ENCODE measurements at regions not wholly inside any gene's neighbourhood (a gene's known extent, or its start where the extent isn't known, plus 50 kb on each side); places are given as distances from the start of the nearest gene placed in this dataset.

GRCh38 chr2:128787616-128788015 lies 468.9 kb upstream of the HS6ST1 start:
- WGBS: 91% methylated on average over 14 of the region's 14 CpGs
- no peaks in the 10 kb centered on the region for H3K36me3 ChIP-seq (ENCODE audit: insufficient read depth)
- no peak for DNase-seq (ENCODE audit: extremely low spot score)

DNA sequence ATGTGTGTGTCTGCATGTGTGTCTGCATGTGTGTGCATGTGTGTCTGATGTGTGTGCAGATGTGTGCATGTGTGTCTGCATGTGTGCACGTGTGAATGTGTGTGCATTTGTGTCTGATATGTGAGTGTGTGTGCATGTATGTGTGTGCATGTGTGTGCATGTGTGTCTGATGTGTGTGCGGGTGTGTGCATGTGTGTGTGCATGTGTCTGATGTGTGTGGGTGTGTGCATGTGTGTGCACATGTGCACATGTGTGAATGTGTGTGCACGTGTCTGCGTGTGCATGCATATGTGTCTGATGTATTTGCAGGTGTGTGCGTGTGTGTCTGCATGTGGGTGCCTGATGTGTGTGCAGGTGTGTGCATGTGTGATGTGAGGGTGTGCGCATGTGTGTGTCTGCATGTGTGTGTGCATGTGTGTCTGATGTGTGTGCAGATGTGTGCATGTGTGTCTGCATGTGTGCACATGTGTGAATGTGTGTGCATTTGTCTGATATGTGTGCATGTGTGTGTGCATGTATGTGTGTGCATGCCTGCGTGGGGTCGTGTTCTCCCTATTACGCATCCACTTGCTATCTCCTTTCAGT lies 470.1 kb upstream of the HS6ST1 start:
- H3K4me3 ChIP-seq (ENCODE audit: low read depth, low read length): no peak overlapping the region
- no peak for DNase-seq (ENCODE audit: extremely low spot score)
- no peak overlapping the region for H3K27ac ChIP-seq (ENCODE audit: low read depth)
- 78% methylated on average over 9 of the region's 9 CpGs for WGBS
- no peaks in the 10 kb centered on the region for H3K4me1 ChIP-seq (ENCODE audit: insufficient read depth)
- H3K36me3 ChIP-seq (ENCODE audit: insufficient read depth): no peaks in the 10 kb centered on the region

More at GRCh38 chr2:128787616-128788015, 468.9 kb upstream of the HS6ST1 start:
- H3K27ac ChIP-seq (ENCODE audit: low read depth): no peak overlapping the region
- no peaks in the 10 kb centered on the region for H3K4me1 ChIP-seq (ENCODE audit: insufficient read depth)
- no peak overlapping the region for H3K4me3 ChIP-seq (ENCODE audit: low read depth, low read length)

DNA sequence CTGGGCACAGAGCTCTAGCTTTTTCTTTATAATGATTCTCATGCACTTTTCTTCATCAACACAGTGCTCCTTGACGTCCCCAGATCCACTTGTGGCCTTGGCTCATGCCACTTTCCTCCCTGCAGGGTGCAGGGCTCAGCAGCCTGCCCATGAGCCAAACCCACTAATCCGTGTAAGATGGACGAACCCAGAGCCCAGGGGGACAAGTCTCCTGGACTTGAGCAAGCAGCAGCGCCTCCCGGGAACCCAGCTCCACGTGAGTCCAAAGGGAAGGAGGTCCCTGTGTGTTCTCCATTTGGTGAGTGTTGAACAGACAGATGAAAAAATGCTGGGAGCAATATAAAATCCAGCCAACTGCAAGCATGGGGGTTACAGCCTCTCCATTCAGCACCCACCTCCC lies 470.6 kb upstream of the HS6ST1 start:
- H3K4me3 ChIP-seq (ENCODE audit: low read depth, low read length): no peak overlapping the region
- no peak for DNase-seq (ENCODE audit: extremely low spot score)
- 76% methylated on average over 6 of the region's 6 CpGs for WGBS
- no peaks in the 10 kb centered on the region for H3K36me3 ChIP-seq (ENCODE audit: insufficient read depth)
- no peak overlapping the region for H3K27ac ChIP-seq (ENCODE audit: low read depth)
- no peaks in the 10 kb centered on the region for H3K4me1 ChIP-seq (ENCODE audit: insufficient read depth)

GRCh38 chr2:128789776-128790455 lies 471.2 kb upstream of the HS6ST1 start:
- Histone ChIP-seq H3K27ac (ENCODE audit: low read depth) (no peak overlapping the region), H3K4me3 (ENCODE audit: low read depth, low read length) (no peak overlapping the region), H3K36me3 (ENCODE audit: insufficient read depth) (no peaks in the 10 kb centered on the region), H3K4me1 (ENCODE audit: insufficient read depth) (no peaks in the 10 kb centered on the region)
- WGBS: 89% methylated on average over 21 of the region's 21 CpGs
- DNase-seq (ENCODE audit: extremely low spot score): no peak

DNA sequence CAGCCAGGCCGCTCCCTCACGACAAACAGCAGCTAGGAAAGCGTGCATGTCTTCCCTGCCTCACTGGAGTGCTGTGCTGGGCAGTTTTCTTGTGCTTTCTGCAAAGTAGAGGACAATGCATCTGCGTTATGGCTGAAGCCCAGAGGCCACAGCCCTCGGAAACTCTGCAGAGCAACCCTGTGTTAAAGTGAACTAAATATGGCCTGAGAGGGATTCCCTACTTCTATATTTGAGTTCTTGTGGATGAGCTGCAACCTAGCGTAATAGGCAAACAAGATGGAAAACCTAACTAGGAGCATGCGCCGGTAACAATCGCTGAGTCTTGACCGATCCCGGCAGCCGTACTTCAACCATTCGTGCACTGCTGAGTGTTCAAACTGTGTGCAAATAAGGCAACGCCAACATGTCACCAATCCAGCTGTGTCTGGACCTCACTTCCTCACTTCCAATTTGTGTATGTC lies 471.9 kb upstream of the HS6ST1 start:
- H3K4me3 ChIP-seq (ENCODE audit: low read depth, low read length): no peak overlapping the region
- H3K27ac ChIP-seq (ENCODE audit: low read depth): no peak overlapping the region
- H3K4me1 ChIP-seq (ENCODE audit: insufficient read depth): no peaks in the 10 kb centered on the region
- 80% methylated on average over 14 of the region's 14 CpGs for WGBS
- H3K36me3 ChIP-seq (ENCODE audit: insufficient read depth): no peaks in the 10 kb centered on the region
- DNase-seq (ENCODE audit: extremely low spot score): no peak

GRCh38 chr2:128791120-128791984 lies 472.7 kb upstream of the HS6ST1 start:
- no peak overlapping the region for H3K4me3 ChIP-seq (ENCODE audit: low read depth, low read length)
- DNase-seq (ENCODE audit: extremely low spot score): no peak

DNA sequence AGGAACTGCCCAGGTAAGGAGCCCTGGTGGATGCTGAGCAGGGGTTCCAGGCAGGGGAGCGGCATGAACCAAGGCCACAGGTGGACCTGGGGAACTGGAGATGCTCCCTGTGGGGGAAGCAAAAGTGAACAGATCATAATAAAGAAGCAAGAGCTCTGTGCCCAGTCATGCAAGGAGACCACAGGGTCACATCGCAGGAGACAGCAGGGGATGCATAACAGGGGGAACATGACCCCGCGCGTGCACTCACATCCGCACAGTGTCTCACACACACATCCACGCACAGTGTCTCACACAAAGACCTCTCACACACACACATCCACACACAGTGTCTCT lies 473.3 kb upstream of the HS6ST1 start:
- 81% methylated on average over 7 of the region's 7 CpGs for WGBS
- no peak for DNase-seq (ENCODE audit: extremely low spot score)
- Histone ChIP-seq H3K4me3 (ENCODE audit: low read depth, low read length) (no peak overlapping the region), H3K36me3 (ENCODE audit: insufficient read depth) (no peaks in the 10 kb centered on the region), H3K27ac (ENCODE audit: low read depth) (no peak overlapping the region), H3K4me1 (ENCODE audit: insufficient read depth) (no peaks in the 10 kb centered on the region)

More at GRCh38 chr2:128791120-128791984, 472.7 kb upstream of the HS6ST1 start:
- Histone ChIP-seq H3K27ac (ENCODE audit: low read depth) (no peak overlapping the region), H3K4me1 (ENCODE audit: insufficient read depth) (no peaks in the 10 kb centered on the region), H3K36me3 (ENCODE audit: insufficient read depth) (no peaks in the 10 kb centered on the region)
- 84% methylated on average over 24 of the region's 24 CpGs for WGBS

DNA sequence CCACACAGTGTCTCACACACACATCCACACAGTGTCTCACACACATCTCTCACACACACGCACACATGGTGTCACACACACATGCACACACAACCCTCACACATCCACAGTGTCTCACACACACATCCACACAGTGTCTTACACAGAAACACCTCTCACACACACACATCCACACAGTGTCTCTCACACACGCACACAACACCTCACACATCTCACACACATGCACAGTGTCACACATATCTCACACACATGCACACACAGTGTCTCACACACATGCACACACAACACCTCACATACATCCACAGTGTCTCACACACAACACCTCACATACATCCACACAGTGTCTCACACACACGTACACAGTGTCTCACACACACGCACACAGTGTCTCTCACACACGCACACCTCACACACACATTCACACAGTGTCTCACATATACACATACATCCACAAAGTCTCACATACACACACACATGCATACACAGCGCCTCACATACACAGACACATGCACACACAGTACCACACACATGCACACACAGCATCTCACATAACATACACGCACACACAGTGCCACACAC lies 473.9 kb upstream of the HS6ST1 start:
- 93% methylated on average over 7 of the region's 7 CpGs for WGBS
- H3K27ac ChIP-seq (ENCODE audit: low read depth): no peak overlapping the region
- H3K4me3 ChIP-seq (ENCODE audit: low read depth, low read length): no peak overlapping the region
- no peaks in the 10 kb centered on the region for H3K36me3 ChIP-seq (ENCODE audit: insufficient read depth)
- DNase-seq (ENCODE audit: extremely low spot score): no peak
- no peaks in the 10 kb centered on the region for H3K4me1 ChIP-seq (ENCODE audit: insufficient read depth)

- Histone ChIP-seq H3K36me3 (ENCODE audit: insufficient read depth) (no peaks in the 10 kb centered on the region), H3K4me3 (ENCODE audit: low read depth, low read length) (no peak overlapping the region), H3K4me1 (ENCODE audit: insufficient read depth) (no peaks in the 10 kb centered on the region), H3K27ac (ENCODE audit: low read depth) (no peak overlapping the region)
- WGBS: 74% methylated on average over 6 of the region's 6 CpGs
- DNase-seq (ENCODE audit: extremely low spot score): no peak
Measured at GRCh38 chr2:128793404-128793803, 474.7 kb upstream of the HS6ST1 start.

DNA sequence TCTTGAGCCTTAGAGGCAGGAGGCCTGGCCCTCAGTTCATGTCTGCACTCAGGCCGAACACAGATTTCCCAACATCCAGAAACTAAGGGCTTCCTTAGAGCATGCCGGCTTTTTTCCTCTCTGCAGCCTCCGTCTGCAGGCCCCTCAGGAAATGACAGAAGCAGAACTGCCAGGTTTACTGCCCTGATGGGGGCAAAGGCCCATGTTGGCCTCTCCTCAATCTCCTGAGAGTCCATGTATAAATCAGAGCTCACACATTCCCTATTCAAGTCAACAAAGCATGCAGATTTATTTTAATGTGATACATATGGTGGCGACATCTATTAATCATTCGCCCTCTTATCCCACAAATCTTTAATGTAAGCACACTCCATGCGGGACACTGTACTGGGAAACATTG lies 475.6 kb upstream of the HS6ST1 start:
- no peaks in the 10 kb centered on the region for H3K4me1 ChIP-seq (ENCODE audit: insufficient read depth)
- H3K4me3 ChIP-seq (ENCODE audit: low read depth, low read length): no peak overlapping the region
- 86% methylated on average over 6 of the region's 6 CpGs for WGBS
- DNase-seq (ENCODE audit: extremely low spot score): no peak
- no peaks in the 10 kb centered on the region for H3K36me3 ChIP-seq (ENCODE audit: insufficient read depth)
- H3K27ac ChIP-seq (ENCODE audit: low read depth): no peak overlapping the region

DNA sequence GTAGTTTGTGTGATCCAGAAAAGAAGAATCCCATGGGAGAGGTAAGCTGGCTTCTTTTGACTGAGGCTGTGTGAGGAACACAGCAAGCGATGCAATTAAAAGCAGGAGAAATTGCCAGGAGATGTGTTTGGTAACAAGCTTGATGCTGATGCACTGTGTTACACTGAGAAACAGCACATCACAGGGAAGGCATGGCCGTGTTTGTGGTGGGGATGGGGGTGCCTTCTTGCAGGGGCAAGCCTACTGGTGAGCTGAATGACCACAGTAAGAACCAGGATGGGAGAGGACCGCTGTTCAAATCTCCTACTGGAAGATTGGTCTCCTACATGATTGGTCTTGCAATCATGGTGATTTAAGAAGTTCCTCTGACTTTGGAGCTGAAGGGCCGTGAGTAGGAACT lies 477.7 kb upstream of the HS6ST1 start:
- Histone ChIP-seq H3K4me3 (ENCODE audit: low read depth, low read length) (no peak overlapping the region), H3K36me3 (ENCODE audit: insufficient read depth) (no peaks in the 10 kb centered on the region), H3K4me1 (ENCODE audit: insufficient read depth) (no peaks in the 10 kb centered on the region), H3K27ac (ENCODE audit: low read depth) (no peak overlapping the region)
- DNase-seq (ENCODE audit: extremely low spot score): no peak
- 62% methylated on average over 4 of the region's 4 CpGs for WGBS

DNA sequence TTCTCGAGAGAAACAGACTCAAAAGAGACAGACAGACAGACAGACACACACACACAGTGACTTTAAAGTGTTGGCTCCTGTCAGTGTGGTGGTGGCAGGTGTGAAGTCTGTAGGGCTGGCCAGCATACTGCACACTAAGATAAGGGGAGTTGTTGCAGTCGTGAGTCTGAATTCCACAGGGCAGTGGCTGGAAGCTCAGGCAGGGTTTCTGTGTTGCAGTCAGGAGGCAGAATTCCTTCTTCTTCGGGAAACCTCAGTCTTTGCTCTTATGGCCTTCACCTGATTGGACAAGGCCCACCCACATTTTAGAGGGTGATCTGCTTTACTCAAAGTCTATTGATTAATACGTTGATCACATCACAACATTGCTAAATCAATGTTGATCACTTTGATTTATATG lies 478.4 kb upstream of the HS6ST1 start:
- DNase-seq (ENCODE audit: extremely low spot score): no peak
- H3K4me1 ChIP-seq (ENCODE audit: insufficient read depth): no peaks in the 10 kb centered on the region
- 71% methylated on average over 4 of the region's 4 CpGs for WGBS

DNA sequence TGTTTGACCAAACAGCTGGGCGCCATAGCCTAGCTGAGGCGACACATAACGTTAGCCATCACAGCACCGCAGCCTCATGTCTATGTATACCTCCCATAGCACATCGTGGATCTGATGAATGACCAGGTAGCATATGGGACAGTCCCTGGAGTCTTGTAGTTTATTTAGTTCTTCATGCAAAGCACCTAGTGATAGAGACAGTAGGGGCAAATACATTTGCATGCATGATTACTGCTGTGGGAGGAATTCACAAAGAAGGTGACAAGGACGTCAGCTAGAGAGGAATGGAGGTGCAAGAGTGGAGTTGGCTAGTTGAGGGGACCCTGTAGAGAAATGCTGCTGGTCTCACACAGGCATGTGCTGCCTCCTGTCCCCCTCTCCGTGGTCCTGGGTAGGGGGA lies 478.9 kb upstream of the HS6ST1 start:
- Histone ChIP-seq H3K4me3 (ENCODE audit: low read depth, low read length) (no peak overlapping the region), H3K4me1 (ENCODE audit: insufficient read depth) (no peaks in the 10 kb centered on the region), H3K36me3 (ENCODE audit: insufficient read depth) (no peaks in the 10 kb centered on the region), H3K27ac (ENCODE audit: low read depth) (no peak overlapping the region)
- WGBS: 94% methylated on average over 7 of the region's 7 CpGs
- no peak for DNase-seq (ENCODE audit: extremely low spot score)

More for the DNA sequence above, 478.4 kb upstream of the HS6ST1 start:
- Histone ChIP-seq H3K36me3 (ENCODE audit: insufficient read depth) (no peaks in the 10 kb centered on the region), H3K4me3 (ENCODE audit: low read depth, low read length) (no peak overlapping the region), H3K27ac (ENCODE audit: low read depth) (no peak overlapping the region)

All from urinary bladder (tissue), 3 donors.